ENCODE measurements at regions not wholly inside any gene's neighbourhood (a gene's known extent, or its start where the extent isn't known, plus 50 kb on each side); places are given as distances from the start of the nearest gene placed in this dataset.
"Not testable (repeated sequence)": the region's sequence is repeated elsewhere in the genome, so short reads cannot be mapped to it uniquely, and the experiment has no call there.

DNA sequence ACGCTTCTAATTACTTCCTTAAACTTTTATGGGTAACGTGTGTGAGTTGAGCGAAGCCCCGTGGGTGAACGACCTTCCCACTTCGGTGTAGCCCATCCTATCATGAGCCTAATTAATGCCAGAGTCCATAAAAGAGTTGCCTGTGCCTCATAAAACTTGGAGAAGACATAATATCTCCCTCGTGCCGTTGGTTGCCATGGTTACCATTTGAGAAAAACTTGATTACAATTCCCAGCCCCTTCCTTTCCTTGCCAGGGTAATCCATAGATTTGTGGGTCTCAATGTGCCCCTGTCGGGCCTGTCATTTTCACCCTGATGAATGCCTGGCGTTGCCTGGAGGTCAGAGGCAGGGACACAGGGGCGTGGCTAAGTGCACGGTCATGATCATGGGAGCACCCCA is 127.1 kb downstream of the GLRX3 start:
- no peak for DNase-seq

DNA sequence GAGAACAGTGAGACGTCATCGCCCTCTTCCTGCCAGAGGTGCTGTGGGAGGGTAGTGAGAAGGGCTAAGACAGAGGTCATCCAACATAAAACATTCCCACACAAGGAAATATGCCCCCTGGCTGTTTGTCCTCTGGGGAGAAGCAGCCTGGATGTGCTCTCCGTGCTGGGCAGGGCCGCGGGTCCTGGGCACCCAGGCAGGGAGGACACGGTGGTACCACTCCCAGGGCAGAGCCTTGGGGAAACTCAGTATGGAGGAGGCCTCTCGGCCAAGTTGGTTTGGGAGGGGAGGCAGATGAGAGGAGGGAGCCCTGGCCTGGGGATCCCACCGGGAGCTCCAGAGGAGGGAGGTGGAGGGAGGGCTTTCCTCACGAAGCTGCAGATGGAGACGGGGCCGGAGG is 129.4 kb downstream of the GLRX3 start:
- no peak for DNase-seq

DNA sequence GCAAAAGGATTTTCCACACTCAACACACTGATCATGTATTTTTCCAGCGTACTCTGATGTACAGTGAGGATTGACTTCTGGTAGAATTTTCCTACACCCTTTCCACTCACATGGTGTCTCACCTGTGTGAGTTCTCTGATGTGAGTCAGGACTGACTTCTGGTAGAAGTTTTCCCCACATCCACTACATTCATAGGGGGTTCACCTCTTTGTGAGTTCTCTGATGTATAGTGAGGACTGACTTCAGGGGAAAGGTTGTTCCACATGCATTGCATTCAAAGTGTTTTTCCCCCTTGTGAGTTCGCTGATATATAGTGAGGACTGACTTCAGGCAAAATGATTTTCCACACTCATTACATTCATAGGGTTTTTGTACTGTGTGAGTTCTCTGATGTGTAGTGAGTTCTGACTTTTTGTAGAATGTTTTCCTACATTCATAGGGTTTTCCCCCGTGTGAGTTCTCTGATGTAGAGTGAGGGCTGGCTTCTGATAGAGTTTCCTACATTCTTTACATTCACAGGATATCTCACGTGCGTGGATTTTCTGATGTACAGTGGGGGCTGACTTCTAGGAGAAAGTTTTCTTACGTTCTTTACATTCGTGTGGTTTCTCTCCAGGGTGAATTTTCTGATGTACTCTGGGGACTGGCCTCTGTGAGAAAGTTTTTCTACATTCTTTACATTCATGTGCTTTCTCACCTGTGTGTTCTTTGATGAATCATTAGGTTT is 146.5 kb downstream of the GLRX3 start:
- DNase-seq: no peak

DNA sequence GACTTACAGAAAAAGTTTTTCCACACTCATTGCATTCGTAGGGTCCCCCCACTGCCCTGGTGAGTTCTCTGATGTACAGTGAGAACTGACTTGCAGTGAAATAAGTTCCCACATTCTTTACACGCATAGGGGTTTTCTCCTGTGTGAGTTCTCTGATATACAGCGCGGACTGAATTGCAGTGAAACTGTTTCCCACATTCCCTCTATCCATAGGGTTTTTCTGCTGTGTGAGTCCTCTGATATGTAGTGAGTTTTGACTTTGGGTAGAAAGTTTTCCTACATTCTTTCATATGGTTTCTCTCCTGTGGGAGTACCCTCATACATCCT is 147.0 kb downstream of the GLRX3 start:
- DNase-seq: no peak

DNA sequence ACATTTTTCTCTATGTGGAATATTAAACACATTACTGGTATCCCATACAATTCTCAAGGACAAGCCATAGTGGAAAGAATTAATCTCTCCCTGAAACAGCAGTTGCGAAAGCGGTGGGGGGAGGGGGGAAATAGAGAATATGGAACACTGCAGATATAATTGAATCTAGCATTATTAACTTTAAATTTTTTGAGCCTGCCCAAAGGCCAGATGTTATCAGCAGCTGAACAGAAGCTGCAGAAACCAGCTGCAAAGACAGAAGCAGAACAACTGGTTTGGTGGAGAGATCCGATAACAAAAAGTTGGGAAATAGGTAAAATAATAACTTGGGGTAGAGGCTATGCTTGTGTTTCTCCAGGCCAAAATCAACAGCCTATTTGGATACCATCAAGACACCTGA is 159.6 kb downstream of the GLRX3 start:
- not testable (repeated sequence) for DNase-seq

DNA sequence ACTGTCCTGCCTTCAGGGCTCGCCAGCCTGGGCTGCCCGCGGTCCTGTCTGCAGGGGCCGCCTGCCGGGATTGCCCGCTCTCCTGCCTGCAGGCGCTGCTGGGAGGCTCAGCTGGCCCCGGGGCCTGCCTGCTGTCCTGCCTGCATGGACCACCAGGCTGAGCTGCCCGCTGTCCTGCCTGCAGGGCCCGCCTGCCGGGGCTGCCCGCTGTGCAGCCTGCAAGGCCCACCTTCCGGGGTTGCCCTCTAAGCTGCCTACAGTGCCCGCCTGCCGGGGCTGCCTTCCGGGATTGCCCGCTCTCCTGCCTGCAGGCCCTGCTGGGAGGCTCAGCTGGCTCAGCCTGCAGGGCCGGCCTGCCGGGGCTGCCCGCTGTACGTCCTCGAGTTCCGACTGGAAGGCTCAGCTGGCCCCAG is 164.4 kb downstream of the GLRX3 start:
- DNase-seq: peak; percentile 26

DNA sequence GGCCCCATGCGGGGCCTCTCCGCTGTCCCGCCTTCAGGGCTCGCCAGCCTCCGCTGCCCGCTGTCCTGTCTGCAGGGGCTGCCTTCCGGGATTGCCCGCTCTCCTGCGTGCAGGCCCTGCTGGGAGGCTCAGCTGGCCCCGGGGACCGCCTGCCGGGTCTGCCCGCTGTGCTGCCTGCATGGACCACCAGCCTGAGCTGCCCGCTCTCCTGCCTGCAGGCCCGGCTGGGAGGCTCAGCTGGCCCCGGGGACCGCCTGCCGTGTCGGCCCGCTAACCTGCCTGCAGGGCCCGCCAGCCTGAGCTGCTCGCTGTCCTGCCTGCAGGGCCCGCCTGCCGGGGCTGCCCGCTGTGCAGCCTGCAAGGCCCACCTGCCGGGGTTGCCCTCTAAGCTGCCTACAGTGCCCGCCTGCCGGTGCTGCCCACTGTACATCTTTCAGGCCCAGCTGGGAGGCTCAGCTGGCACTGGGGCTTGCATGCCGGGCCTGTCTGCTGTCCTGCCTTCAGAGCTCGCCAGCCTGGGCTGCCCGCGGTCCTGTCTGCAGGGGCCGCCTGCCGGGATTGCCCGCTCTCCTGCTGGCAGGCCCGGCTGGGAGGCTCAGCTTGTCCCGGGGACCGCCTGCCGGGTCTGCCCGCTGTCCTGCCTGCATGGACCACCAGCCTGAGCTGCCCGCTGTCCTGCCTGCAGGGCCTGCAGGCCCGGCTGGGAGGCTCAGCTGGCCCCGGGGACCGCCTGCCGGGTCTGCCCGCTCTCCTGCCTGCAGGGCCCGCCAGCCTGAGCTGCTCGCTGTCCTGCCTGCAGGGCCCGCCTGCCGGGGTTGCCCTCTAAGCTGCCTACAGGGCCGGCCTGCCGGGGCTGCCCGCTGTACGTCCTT is 165.1 kb downstream of the GLRX3 start:
- peak; percentile 32 for DNase-seq

DNA sequence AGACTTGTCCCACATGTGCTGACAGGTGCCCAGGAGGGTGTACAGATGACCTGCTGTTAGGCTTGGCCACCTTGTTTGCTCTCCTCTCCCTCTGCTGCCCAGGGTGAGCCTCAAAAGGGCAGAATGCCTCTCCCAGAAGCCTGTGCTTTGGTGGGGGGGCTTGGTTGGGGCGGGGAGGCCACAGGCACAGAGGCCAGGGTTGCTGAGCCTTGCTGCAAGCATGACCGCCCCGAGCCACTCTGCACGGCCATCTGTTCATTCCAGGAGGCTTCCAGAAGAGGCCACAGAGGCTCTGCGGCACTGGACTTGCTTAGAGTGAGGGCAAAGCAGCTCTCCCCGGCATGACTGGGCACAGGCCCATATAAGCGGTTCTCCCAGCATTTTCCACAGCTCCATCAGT is 190.8 kb downstream of the GLRX3 start:
- DNase-seq: no peak

DNA sequence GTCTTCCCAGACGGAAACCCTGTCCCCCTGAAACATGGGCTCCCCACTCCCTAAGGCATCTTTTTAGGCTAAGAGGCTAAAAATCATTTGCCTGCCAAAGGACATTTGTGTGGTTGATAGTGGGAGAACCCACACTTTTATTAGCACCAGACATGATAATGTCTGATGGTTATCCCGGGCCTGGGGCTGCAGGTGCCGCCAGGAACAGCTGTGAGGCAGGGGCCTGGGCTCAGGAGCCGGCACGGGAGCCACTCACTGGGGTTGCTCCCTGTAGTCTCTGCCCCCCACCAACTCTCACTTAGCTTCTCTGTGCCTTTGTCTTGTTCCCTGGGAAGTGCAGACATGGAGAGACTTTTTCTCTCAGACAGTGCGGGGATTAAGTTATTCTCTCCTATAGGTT is 193.6 kb downstream of the GLRX3 start:
- DNase-seq: no peak

DNA sequence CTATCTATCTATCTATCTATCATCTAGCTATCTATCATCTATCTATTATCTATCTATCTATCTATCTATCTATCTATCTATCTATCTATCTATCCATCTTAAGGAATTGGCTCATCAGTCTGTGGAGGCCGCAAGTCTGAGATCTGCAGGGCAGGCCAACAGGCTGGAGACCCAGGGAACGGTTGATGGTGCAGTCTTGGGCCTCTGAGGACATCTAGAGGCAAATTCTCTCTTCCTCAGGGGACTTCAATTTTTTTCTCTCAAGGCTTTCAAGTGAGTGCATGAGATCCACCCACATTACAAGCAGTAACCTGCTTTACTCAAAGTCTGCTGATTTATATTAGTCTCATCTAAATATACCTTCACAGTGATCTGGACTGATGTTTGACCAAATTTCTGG is 197.0 kb downstream of the GLRX3 start:
- no peak for DNase-seq

DNA sequence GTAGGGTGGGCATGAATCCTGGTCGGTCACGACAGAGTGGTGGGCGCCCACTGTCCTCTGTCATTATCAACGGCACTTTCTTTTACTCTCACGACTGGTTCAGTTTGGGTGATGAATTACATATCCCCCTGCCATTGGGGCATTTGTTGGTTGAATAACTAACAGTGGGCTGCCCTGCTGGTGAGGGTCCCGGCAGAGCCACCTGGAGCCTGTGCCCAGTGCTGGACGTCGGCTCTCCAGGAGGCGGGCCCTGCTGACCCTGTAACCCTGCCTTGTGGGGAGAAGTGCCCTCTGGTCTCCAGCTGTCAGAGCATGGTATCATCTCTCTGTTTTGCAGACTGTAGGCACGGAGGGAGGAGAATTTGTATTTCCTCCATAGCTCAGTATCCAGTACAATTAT is 199.1 kb downstream of the GLRX3 start:
- DNase-seq: no peak

DNA sequence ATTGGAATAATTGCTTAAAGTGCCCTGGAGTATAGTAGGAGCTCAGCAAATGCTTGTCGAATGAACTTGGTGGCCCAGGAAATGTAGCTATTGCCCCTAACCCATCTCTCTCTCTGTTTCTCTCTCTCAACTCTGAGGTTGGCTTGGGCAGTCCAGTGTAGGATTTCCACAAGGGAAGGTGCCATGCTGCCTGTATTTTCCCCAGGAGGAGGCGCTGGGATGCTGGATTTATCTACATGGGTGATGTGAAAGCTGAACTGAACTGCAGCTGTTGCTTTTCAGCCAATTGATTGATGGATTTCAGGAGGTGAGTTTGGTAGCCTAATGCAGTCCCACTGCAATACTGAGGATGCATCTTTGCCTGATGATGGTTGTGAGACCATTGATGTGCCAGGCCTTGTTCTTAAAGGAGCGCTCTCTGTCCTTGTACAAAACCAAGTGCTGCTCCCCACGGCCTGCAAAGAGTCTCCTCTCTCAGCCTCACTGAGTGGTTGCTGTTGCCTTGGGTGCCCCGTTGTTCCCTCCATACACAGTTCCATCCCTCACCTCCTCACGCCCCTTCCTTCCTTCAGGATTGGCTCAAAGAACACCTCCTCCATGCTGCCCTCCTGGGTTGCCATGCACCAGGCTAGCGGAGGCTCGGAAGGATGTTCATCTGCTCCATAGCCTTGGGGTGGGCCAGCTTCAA is 200.6 kb downstream of the GLRX3 start:
- no peak for DNase-seq

DNA sequence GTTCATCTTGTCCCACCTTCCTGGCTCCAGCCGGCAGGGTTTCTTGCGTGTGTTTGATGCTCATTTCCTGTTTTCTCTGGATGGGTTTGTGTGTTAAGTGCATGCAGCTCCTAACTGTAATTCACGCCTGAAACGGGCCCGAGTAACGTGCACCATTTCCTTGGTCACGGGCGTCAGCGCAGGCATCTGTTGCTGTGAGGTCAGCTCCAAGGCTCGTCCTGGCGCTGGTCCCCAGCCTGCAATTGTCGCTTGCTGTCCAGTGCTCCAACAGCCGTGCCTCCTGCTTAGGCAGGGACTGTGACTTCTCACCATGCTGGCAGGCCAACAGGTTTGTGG is 201.1 kb downstream of the GLRX3 start:
- no peak for DNase-seq

DNA sequence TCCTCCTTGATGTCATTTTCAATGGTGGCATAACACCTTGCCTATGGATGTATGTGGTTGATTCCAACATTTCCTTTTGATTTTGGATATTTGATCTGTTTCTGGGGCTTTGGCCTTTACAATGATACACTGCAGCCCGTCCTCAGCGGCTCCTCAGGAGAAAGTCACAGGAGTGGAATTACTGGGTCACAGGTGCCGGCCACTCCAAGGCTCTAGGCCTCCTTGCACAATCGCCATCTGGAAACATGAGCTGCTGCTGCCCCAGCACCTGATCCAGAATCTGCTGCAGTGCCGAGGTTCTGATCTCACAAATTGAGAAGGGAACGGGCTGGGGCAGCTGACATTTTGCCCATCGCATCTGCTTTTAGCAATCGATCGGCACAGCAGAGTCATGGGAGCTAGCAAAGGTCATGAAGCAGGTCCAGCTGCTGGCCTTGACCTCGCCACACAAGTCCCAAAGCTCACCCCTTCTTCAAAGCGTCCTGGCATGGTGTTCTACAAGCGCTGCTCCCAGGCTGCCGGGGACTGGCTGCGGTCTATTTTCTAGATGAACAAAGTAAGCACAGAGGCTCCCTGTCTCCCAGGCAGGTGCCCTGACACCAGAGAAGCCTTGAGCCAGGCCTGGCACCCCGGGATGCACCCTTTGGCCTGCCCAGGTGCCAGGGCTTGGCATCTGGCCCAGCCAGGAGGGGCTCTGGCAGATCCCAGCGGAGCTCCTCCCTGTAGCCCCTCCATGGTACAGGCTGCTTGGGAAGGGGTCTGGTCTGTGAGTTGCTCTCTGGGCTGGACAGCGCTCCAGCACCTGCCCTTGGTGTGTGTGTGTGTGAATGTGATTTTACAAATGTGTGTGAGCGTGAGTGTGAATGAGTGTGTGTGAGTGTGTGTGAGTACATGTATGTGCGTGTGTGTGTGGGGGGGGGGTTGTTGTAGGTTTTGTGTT is 201.8 kb downstream of the GLRX3 start:
- no peak for DNase-seq

DNA sequence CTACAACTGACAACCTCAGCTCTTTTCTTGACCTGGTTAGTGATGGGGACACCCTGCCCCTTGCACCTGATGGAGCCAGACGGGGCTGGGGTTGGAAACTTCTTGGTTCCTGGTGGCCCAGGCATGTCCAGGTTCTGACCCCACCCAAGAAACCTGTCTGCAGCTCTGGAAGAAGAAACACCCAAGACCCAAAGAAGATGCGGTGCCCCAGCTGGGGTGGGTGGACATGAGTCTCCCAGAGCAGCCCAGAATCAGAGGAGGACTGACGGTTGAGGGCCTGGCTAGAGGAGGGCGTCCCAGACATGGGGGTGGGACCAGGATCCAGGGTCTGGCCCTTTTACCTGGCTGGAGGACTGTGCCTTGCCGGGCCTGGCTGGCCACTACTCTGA is 202.4 kb downstream of the GLRX3 start:
- DNase-seq: no peak

DNA sequence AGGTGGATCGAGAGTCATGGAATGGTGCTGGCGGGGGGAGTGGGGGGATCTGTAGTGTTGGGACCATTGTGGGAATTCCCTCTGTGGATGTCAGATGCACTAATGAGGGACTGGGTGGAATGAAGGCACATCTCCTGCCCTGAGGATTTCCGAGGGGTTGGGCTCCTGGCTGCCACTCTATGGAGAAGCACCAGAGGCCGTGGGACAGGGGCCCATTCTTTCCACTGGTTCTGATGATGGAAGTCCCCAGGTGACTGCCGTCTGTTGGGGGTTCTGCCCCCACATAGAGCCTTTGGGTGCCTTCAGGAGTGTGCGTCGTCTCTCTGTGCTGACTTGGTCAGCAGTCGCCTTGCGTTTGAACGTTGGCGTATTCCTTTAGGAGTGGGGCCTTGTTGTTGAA is 202.9 kb downstream of the GLRX3 start:
- DNase-seq: no peak

DNA sequence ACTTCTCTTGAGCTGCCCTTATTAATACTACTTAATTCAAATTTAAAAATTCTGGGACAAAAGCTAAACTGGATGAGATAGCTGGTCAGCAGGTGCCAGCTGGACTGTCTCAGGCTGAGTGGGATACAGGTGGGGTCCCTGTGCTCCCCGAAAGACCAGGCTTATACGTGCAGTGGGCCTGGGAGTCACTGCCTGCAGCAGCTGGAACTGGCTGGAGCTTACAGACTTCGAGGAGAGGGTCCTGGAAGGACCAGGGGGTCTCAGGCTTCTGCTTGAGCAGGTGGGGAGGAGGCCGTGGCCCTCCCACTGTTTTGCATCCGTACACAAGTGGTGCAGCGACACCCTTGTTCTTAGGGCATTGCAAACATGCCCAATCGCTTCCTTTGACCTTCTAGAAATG is 203.7 kb downstream of the GLRX3 start:
- DNase-seq: no peak

DNA sequence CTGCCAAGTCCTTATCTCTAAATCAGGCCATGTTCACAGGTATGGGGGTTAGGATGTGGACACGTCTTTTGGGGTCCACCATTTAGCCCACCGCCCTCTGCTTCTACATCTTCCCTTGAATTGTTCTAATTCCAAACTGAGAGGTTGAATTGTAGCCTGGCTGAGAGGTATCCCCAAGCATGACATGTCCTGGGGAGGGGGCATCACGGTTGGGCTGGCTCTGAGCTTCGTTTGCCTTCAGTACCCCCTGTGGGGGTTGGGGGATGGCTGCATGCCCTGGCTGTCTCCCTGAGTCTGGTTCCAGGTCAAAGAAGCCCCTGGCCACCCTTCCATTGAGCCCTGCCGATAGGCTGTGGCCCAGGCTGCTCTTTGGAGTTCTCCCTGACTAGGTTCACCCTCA is 204.6 kb downstream of the GLRX3 start:
- DNase-seq: no peak

DNA sequence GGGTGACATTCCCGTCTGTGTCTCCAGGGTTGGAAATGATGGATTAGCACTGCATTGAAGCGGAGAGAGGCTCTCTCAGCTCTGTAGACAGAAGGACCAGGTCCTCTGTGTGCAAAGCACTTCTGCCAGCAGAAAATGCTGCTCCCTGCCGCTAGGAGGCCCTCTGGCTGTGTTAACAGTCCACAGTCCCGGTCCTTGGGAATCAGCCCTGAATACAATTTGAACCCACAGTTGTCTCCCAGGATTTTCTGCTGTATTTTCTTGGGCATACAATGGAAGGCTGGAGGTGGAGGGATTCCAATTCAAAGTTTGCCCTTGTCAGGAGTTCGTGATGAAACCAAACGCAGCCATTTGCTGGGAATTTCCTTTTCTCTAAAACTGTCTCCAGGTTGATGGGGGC is 205.2 kb downstream of the GLRX3 start:
- DNase-seq: peak; percentile 23

DNA sequence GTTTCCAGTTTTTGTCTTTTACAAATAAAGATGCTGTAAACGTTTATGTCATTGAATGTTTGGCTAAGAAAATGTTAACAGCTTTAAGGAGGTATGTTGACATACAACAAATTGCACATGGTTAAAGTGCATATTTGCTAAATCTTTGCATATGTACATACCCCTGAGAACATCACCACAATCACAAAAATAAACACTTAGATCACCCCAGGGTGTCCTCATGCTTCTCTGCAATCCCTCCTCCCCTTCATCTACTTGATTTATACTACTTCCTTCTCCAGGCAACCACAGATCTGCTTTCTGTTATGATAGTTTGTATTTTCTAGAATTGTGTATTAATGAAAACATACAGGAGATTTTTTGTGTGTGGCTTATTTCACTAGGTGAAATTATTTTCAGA is 209.5 kb downstream of the GLRX3 start:
- no peak for DNase-seq

DNA sequence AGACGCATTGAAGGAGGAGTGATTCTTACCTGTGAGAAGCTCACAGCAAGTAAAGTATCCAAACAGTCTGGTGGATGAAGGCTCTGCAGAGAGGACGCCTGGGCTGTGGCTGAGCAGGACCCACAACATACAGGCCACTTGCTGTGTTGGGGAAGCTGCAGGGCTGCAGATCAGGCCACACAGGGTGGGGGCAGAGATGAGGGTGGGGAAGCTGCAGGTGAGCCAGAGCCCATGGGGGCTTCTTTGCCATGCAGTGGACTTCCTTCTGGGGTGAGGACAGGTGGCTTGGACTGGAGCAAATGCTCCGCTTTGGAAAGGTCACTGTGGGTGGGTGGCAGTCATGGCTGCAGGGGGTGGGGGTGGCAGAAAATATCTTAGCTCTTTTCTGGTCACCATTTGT is 214.8 kb downstream of the GLRX3 start:
- DNase-seq: no peak

DNA sequence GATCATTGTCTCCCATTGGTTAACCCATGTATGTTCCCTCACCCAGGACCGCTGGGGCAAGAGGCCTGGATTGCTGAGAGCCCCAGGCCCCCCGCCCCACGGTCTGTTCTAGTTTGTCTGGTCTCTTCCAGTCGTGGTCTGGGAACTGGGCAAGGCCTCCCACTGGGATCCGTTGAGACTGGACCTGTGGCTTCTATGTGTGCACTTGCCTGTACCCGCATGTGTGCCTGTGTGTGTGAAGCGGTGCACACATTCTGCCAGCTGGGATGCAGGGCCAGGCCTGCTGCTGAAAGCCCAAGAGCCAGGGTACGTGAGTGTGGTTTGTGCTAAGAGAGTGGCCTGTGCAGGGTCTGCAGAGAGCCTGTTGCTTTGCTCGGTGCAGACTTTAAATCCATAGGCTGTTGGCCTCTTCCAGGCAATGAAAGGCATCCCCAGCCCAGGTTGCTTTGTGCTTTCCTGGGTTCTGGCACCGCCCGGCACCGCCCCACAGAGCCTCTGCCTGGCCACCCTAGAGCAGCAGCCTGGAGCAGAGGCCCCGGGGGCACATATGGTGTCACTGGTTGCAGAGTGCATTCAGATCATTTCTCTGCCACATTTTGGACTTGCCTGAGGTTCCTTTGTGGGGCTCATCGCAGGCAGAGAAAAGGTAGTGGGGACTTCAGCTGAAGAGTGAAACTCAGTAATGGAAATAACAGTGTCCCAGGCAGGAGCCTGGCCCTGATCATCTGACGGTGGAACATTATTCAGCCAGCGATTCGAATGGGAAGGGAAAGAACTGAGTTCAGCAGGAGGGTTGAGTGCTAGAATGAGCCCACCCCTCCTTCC is 215.5 kb downstream of the GLRX3 start:
- DNase-seq: no peak

Measured in DMS53 (cell line).